NOMO-1 treated with DMSO at 0.1 percent for 48 hours (cell line): ENCODE measurements at regions not wholly inside any gene's neighbourhood (a gene's known extent, or its start where the extent isn't known, plus 50 kb on each side); places are given as distances from the start of the nearest gene placed in this dataset.

Experiments
- DNase-seq: peaks from one replicate; lab custom pipeline; 2025; ENCODE audit not compliant: unreplicated experiment; lab: John Stamatoyannopoulos, UW

DNA sequence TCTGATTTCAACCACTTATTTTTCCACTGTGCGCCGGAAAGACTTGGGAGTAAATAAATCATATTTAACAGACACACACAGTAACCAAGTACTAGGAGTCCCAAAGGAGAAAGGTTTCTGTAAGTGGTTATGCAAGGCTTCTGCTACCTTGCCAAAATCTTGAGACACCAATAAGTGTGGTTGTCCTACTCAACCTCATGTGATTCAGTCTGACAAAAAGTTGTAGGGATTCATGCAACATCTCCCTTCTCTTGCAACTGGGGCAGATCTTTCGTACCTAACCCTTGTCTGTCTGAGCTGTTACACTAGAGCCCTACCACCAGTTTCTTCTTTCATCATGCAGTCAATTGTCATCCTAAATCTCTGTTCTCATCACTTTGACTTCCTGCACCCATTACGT, 69.9 kb upstream of the NUDT7 start:
- DNase-seq = no peak

DNA sequence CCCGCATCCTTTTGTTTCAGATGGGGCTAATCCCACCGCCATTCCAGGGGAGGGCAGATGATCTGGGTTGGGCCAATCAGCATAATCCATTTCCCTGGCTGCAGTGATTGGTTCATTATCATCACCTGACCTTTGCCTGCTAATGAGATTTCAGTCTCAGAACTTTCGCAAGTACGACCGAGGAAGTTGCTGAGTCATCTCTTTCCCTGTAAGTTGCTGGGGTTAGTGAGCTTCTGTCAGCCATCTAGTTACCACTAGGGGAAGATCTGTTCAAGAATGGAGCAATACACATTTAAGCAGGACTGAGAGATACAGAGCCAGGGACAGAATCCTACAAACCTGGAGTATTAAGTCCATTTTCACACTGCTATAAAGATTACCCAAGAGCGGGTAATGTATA, 65.3 kb upstream of the NUDT7 start:
- peak; percentile 42 for DNase-seq

DNA sequence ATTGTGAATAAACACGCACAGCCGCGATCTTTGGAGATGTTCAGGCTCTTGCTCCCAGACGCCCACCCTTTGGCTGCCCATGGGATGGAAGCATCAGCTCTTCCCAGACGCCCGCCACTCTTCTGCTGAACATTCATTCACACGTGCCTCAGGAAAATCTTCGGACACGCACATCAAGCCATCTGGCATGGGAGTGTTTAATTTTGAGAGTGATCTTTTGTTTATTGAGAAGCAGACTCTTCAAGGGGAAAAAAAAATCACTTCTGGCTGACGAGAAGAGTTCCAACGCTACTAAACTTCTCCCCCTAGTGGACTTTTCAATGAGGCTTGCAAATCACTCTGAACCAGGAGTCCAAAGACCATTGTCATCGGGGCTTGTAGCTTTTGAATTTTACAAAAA, 62.0 kb upstream of the NUDT7 start:
- DNase-seq = no peak

DNA sequence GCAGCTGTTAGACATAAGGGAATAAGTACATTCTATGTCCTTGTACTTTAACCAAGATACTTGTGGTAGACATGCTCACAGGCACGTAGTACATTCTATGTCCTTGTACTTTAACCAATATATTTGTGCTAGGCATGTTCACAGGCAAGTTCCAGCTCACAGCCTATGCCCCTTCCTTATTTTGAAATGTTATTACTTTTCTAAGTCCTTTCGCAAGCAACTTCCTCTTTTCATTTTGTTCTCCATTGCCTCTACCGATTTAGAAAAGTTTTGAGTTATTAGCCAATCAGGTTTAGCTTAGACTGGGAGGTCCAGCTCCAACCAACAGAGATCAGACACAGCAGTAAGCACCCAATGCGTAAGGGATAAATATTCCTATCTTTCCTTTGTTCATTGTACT, 60.1 kb upstream of the NUDT7 start:
- peak; percentile 89 for DNase-seq

DNA sequence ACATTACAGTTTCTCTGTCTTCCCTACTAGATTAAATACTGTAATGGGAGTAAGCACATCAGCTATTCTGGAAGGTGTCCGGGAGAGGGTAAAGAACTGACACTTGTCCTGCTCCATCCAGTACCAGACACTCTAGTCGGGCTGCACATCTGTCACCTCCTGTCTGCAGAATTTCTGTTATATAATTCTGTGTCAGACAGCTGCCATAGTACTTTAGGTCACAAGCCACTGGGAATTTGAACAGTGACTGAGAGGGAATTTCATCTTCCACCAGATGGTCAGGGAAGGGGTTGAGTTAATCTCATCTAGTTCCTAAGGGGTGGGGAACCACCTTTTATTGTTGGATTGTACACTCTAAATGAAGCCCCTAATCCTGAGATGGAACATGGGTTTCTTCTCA, 58.6 kb upstream of the NUDT7 start:
- DNase-seq = no peak

DNA sequence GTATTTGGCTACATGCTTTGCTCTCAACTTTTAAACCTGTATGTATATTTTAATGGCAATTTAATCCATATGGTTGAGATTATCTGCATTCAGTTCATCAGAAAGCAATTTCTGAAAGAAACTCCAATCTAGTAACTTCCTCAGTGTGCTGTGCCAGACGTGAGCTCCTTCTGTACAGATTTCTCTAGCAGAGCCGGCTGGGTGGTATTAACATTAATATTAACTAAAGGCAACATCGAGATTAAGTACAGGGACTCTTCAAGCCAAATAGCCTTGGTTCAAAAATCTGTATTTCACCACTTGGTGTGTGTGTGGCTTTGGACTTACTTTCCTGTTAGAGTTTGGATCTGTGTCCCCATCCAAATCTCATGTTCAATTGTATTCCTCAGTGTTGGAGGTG, 55.5 kb upstream of the NUDT7 start:
- no peak for DNase-seq

DNA sequence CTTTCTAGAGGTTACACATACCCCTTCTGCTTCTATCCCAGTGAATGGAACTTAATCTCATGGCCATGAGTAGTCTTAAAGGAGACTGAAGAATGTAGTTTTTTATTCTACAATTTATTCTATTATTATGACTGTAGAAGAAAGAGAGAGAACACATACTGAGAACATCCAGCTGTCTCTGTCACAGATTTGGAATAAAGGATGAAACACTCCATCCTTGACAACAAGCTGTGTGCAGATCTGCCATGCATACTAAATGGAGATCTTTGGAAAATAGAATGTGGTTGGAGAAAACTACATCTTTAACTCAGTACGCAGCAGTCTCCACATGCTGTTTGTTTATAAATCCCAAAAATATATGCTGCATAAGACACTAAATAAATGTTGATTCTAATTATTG, 54.1 kb upstream of the NUDT7 start:
- no peak for DNase-seq

DNA sequence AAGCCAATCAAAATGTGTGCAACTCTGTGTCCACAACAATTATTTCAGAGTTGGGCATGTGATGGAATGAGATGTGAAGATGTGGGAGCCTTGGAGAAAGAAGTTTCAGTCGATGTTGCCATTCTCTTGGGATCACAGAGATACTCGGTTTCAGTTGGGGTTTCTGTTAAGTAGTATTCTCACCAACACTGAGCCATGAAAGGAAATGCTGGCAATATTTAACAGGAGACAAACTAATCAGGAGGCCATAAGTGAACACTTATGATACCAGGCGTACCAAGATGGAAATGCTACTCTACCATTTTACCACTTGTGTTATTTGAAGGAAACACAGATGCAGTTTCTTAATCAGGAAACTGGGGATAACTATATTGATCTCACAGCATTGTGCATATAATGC, 53.3 kb upstream of the NUDT7 start:
- no peak for DNase-seq
